ENCODE measurements at regions not wholly inside any gene's neighbourhood (a gene's known extent, or its start where the extent isn't known, plus 50 kb on each side); places are given as distances from the start of the nearest gene placed in this dataset.
"Not testable (repeated sequence)": the region's sequence is repeated elsewhere in the genome, so short reads cannot be mapped to it uniquely, and the experiment has no call there.

GRCh38 chr18:22570492-22570891 is 152.8 kb upstream of the CTAGE1 start:
- DNase-seq: no peak

GRCh38 chr18:22572341-22572740 is 154.6 kb upstream of the CTAGE1 start:
- no peak for DNase-seq

- DNase-seq: no peak
Observed at GRCh38 chr18:22579271-22579670, 161.6 kb upstream of the CTAGE1 start.

GRCh38 chr18:22585333-22585732 is 167.6 kb upstream of the CTAGE1 start:
- DNase-seq: no peak

GRCh38 chr18:22585821-22586220 is 168.1 kb upstream of the CTAGE1 start:
- no peak for DNase-seq

GRCh38 chr18:22591222-22591621 is 173.5 kb upstream of the CTAGE1 start:
- no peak for DNase-seq

- no peak for DNase-seq
Observed at GRCh38 chr18:22594155-22594690, 176.5 kb upstream of the CTAGE1 start.

- DNase-seq: no peak
Observed at GRCh38 chr18:22601481-22601880, 183.8 kb upstream of the CTAGE1 start.

- DNase-seq: not testable (repeated sequence)
Observed at GRCh38 chr18:22602456-22602855, 184.7 kb upstream of the CTAGE1 start.

GRCh38 chr18:22603902-22604301 is 186.2 kb upstream of the CTAGE1 start:
- DNase-seq: no peak

GRCh38 chr18:22604390-22604985 is 186.8 kb upstream of the CTAGE1 start:
- no peak for DNase-seq

- DNase-seq: no peak
Observed at GRCh38 chr18:22604986-22605421, 187.3 kb upstream of the CTAGE1 start.

GRCh38 chr18:22605736-22606135 is 188.0 kb upstream of the CTAGE1 start:
- DNase-seq: no peak

- no peak for DNase-seq
Observed at GRCh38 chr18:22606563-22607283, 189.0 kb upstream of the CTAGE1 start.

- no peak for DNase-seq
Observed at GRCh38 chr18:22607284-22607635, 189.5 kb upstream of the CTAGE1 start.

- DNase-seq: no peak
Observed at GRCh38 chr18:22608847-22609246, 191.1 kb upstream of the CTAGE1 start.

- no peak for DNase-seq
Observed at GRCh38 chr18:22609642-22610041, 191.9 kb upstream of the CTAGE1 start.

- DNase-seq: no peak
Observed at GRCh38 chr18:22613058-22613690, 195.5 kb upstream of the CTAGE1 start.

- no peak for DNase-seq
Observed at GRCh38 chr18:22613788-22614187, 196.1 kb upstream of the CTAGE1 start.

GRCh38 chr18:22623513-22623912 is 205.8 kb upstream of the CTAGE1 start:
- no peak for DNase-seq

- no peak for DNase-seq
Observed at GRCh38 chr18:22624176-22624575, 206.5 kb upstream of the CTAGE1 start.

GRCh38 chr18:22625406-22625805 is 207.7 kb upstream of the CTAGE1 start:
- no peak for DNase-seq

- DNase-seq: no peak
Observed at GRCh38 chr18:22626771-22627170, 209.1 kb upstream of the CTAGE1 start.

- no peak for DNase-seq
Observed at GRCh38 chr18:22627506-22627905, 209.8 kb upstream of the CTAGE1 start.
